NCI-H748 (cell line): ENCODE measurements at regions not wholly inside any gene's neighbourhood (a gene's known extent, or its start where the extent isn't known, plus 50 kb on each side); places are given as distances from the start of the nearest gene placed in this dataset.
"Not testable (repeated sequence)": the region's sequence is repeated elsewhere in the genome, so short reads cannot be mapped to it uniquely, and the experiment has no call there.

Experiments
- DNase-seq: peaks from one replicate; lab custom pipeline; 2025; ENCODE audit not compliant: unreplicated experiment; lab: John Stamatoyannopoulos, UW

- not testable (repeated sequence) for DNase-seq
Observed at GRCh38 chr14:49031710-49032109, 554.5 kb downstream of the RPS29 start.

GRCh38 chr14:49019467-49020115 is 566.6 kb downstream of the RPS29 start:
- DNase-seq, result no peak

DNA sequence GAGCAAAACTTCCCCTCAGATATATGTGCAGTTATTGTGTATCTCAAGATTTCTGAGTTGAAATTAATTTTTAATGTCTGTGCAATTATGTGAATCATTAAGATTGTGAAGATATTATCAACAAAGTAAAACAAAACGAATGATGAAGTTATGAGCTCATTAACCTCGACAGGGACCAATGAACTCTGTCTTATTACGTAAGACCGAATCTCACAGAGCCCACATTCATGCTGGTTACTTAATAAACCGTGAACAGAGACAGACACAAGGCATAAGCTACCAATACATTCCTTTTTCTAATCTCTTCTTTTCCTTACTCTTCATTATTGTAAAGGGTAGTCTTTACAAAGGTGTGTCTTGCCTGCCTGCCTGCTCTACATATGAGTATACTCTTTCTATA is 568.7 kb downstream of the RPS29 start:
- no peak for DNase-seq

- no peak for DNase-seq
Observed at GRCh38 chr14:49016381-49016780, 569.8 kb downstream of the RPS29 start.

- DNase-seq, result no peak
Observed at GRCh38 chr14:49014476-49014875, 571.7 kb downstream of the RPS29 start.

GRCh38 chr14:49008363-49008762 is 577.8 kb downstream of the RPS29 start:
- no peak for DNase-seq

- no peak for DNase-seq
Observed at GRCh38 chr14:48991141-48991540, 595.0 kb downstream of the RPS29 start.

DNA sequence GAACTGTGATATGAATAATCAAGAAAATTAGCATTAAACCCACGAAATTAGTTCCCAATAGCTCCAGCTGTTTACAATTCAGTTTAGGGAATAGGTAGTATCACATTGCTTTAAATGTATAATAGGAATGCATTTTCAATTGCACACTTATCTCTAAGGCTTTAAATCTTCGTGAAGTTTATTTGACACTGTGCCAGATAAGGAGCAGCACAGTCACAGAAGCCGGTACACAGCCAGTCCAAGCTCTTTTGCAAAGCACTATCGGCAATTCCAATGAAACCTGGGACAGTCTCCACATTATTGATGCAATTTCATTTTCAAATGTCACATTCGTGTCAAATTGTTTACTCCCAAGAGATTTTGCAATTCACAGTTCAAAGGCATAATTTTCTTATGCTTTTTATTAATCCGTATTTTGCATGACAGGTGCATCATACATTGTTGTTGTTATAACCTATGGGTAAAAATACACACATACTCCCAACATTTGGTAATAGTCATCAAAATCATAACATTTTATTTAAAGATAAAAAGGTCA is 602.8 kb downstream of the RPS29 start:
- DNase-seq, result no peak

GRCh38 chr14:48974994-48975393 is 611.2 kb downstream of the RPS29 start:
- DNase-seq, result no peak

DNA sequence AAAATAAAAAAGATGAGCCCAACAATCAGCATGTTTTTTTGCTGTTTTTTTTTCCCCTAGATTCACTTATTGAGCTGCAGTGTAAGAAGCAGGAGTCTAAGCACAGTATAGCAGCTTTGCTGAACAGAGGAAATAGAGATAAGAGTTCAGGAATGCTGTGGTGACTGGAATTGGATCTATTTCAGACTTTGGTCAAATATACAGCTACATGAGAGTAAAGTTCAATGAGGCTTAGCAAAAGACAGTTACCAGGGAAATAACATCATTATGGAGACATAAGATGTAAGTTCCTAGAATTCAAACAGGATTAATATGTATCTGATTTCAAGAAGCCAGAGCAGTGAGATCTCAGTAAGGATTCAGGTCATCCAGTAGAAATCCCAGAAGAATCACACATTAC is 613.0 kb downstream of the RPS29 start:
- DNase-seq, result no peak

DNA sequence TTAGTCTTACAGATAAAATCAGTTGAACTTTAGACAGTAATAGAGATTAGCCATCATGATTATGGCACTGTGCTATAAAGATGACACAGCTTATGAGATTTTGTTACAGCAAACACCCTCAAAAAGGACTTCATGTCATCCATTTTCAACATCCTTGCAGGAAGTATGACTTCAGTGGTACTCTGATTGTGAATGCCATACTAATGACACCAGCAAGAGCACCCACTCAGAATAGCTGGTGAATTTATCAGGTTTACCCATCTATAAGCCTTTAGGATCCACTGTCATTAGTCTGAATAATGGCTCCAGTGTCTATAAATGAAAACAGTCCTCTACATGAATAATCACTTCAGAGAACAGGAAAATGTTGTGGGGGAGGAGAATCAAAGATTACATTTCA is 615.2 kb downstream of the RPS29 start:
- no peak for DNase-seq

DNA sequence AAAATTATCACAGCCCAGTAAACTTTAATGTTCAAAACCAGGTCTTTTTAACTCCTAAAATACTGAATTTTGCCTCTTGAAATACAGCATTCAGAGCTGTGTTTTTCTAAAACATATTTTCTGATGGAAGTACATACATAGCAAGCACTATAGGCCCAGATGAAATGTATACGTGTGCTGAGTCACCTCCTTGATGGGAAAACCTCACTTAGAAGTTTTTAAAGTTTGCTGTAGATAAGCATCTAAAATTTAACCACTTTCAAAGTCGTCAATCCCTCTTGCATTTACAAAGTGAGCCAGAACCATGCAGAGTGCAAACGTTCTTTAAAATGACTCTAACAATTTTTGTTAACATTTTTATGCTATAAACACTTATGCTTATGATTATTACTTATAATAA is 618.8 kb downstream of the RPS29 start:
- DNase-seq, result no peak

DNA sequence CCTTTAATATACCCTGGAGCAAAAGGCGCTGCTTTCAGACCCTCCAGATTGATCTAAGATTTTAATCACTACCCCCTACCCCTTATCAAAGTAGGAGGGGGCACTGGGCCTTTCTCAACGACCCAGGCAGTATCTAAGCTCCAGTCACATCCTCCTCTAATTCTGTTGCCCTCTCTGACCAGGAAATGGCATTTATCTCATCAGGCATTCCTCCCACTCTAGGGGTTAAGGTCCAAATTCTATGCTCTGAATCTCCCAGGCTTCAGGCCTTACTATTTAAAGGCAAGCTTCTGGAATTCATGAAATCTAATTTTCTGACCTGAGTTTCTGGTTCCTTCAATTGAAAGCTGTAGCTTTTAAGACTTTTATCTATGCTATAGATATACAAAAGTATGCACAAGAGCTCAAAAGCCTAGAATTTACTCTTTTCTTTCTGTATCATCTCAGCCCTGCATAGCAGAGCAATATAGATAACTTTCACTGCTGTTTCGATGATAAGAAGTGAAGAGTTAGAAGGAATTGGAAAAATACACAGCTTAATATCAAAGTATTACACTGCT is 622.9 kb downstream of the RPS29 start:
- no peak for DNase-seq

DNA sequence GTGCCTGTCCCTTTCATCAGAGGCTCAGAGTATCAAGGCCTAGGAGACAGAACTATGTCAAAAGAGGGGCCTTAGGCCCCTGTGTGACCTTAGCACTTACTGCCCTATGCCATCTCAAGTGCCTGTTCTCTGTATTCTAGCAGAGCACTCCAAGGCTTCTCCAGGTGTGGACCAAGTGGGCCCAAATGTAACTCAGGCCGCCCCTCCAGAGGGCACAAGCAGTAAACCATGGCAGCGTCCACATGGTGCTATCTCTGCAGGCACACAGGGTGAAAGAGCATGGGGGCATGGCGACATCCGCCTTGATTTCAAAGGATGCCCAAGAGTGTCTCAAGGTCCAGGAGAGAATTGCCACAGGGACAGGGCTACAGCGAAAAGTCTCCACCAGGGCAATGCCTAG is 628.7 kb downstream of the RPS29 start:
- DNase-seq, result no peak

- no peak for DNase-seq
Observed at GRCh38 chr14:48955857-48956256, 630.3 kb downstream of the RPS29 start.

- no peak for DNase-seq
Observed at GRCh38 chr14:48954446-48954845, 631.7 kb downstream of the RPS29 start.

GRCh38 chr14:48944809-48945208 is 641.4 kb downstream of the RPS29 start:
- DNase-seq, result no peak

GRCh38 chr14:48943913-48944312 is 642.3 kb downstream of the RPS29 start:
- DNase-seq, result no peak

DNA sequence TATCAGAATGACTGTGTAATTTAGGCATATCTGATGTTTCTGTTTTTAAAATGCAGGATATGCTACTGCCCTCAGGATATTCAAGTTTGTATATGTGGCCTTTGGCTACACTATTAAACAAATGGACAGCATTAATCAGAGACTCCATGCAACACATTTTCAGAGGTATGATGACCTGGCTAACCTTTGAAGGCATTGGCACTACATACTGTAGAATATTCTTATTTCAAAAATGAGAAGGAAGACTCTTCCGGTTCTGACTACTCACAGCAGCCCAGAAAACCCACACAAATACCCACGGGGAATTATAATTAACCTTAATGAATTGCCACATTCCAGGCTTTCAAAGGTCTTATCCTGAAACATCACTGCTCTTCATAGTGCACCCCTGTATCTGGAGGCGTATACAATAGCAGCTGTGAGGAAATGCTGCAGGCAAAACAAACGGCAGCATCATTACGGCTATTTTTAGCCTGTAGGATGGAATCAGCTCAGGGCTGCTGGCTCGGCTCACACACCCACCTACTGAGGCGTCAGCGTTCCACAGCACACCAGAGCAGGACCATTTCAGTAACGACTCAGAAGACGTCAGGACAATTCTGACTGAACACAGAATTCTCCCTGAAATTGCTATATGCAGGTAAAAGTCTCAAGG is 648.5 kb downstream of the RPS29 start:
- no peak for DNase-seq

DNA sequence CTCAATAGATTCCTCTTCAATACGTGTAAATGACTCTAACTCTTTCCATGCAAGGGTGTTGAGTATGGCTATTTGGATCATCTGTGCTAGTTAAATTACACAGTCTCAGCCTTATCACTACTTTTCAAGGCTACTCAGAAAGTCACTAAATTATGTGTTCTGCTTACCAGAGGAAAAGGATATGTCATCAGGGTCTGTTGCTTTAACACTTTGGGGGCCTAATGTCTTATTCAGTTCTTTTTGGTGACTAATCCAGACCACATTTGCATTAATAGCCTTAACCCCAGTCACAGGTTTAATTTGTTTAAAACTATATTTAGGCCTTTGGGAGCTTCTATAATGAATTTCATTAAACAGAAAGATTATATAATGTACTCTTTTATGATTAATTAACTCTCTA is 649.3 kb downstream of the RPS29 start:
- DNase-seq, result no peak

- no peak for DNase-seq
Observed at GRCh38 chr14:48936362-48936761, 649.8 kb downstream of the RPS29 start.

DNA sequence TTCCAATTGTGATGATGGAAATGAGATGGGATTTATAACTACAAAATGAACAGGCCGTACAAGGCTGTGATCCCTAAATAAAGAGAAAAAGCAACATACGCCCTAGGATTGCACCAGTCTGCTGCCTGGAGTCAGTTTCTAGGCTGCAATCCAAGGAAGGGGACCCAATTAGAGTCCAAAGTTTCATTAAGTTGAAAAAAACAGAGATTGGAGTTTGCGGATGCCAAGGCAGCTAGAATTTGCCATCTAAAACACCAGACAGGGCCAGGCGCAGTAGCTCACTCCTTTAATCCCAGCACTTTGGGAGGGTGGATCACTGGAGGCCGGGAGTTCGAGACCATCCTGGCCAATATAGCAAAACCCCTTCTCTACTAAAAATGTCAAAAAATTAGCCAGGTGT is 661.0 kb downstream of the RPS29 start:
- DNase-seq, result no peak
